Stimulated activated CD8-positive, alpha-beta memory T cell treated with anti-CD3 and anti-CD28 coated beads, Interleukin-15, amount 100 ng/mL, for 4 hours (primary cell): ENCODE measurements at regions not wholly inside any gene's neighbourhood (a gene's known extent, or its start where the extent isn't known, plus 50 kb on each side); places are given as distances from the start of the nearest gene placed in this dataset.

Experiments
- DNase-seq, 2 donors: peaks; one replicate each; pipeline ENCODE4 v3.0.0-alpha.2; 2020; ENCODE audit warnings: low read depth in 2 of 2

DNA sequence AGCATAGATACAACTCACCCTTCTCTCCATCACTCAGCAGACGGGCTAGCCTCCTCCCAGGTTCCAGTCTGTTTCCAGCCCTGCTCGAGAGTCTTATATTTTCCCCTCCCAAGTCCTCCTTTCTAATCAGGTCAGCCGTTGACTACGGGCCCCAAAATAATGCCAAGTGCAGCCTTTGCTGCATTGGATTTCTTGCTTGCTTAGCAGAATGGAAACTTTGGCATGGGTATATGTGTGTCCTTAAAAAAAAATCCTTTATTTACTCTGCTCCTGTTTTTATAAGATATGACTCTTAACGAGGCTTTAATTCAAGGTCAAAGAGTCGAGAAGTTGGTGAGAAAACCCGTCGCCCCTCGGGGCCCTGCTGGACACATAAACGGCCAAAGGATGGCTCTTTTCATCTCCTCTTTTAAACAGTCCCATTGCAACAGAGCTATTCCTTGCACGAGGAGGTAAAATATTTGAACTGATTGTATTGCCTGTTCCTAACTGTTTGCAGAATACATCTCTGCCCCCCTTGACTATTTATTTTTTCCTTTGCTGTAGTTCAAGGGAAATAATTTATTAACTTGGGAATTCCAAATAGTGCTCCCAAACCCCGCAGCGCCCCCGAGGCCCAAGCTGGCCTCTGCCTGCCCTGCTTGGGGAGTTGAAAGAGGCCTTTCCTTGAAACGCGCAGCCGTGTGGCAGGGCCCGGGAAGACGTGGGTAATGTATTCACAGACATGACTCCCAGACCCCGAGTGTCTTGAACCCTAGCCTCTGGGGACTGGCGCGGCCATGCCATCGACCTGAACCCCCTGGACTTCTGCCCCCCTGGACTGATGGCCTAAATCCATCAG is 156.5 kb upstream of the MYL2 start:
- no peak for DNase-seq

DNA sequence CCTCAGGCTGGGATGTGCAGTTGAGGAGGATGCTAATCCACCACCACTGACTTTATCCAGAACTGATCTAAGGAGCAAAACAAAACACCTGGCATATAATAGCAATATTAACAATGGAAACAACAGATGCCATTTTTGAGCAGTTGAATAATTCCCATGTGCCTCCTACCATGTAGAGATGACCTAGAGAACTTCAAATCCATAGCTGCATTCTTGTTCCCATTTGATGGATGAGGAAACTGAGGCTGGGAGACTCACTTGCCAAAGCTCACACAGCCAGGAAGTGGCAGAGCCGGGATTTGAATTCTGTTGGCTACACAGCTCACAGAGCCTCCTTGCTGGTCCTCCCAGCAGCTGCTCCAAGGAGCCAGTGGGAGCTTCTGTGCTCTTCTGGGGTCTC is 155.8 kb upstream of the MYL2 start:
- no peak for DNase-seq

DNA sequence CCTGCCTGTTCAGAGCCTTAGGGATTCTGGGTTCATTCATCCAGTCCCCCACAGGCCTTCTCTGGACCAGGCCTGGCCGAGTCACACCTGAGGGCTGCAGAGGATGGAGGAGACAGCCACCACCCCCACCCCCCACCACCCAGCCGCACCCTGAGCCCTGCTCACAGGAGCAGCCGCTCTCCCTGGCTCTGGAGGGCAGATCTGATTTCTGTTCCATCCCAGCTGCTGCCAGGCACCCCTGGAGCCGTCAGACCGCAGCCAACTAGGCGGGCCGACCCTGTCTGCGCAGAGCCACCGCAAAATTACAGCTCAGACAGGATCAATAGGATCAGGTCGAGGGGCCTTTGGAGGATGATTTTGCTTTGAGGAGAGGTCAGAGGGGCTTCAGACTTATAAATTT is 154.6 kb upstream of the MYL2 start:
- no peak for DNase-seq

- DNase-seq = no peak
Observed at GRCh38 chr12:111074559-111074958, 154.2 kb upstream of the MYL2 start.

GRCh38 chr12:111073370-111073769 is 153.0 kb upstream of the MYL2 start:
- no peak for DNase-seq

DNA sequence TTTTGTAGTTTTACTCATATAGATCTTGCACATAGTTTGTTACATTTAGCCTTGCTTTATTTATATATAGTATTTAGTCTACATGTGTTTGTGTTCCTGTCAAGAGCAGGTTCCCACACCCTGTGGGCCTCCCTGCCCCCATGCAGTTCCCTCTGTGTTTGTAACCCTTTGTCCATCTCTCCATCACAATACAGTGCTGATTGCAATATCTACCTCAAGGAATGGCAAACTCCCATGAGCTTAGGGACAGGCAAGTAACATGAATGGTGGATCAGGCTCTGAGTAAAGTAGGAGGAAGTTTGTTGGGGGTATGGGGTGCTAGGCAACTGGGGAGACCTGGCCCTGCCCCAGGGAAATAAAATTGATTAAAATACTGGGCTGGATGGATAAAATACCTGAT is 151.9 kb upstream of the MYL2 start:
- no peak for DNase-seq

DNA sequence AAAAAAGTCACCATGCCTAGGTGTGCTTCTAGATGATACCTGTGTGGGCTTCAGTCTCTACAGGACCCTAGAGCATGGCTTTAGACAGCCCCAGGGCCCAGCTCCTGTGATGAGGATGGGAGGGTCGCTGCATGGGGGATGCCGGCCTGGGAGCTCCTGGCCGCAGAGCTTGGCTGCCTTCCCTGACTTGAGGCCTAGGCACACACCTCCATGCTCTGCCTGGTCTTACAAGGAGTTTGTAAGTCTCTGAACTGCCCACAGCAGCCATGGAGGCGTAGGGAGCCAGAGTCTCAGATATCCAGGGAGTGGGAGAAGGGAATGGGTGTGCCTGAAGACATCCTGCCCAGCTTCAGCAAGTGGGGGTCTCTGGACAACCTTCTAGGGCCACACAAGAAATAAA is 149.5 kb upstream of the MYL2 start:
- no peak for DNase-seq

DNA sequence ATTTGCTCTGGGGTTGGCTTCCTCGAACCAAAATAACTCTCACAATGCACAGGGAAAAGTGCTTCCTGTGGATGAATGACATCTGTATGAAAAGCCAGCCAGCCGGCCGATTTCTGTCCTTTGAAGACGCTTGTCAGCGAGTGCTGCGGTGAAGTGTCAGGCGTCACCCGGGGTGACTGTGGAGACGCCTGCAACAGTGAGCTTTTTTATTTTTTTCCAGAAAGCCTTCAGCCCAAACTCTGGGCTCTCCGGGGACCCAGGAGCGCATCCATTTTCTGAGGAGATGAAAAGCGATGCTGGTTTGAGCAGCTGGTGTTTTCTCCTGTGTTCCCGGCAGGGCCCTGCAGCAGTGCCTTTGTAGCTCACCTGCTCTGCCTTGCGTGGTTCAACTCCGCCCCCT is 147.9 kb upstream of the MYL2 start:
- no peak for DNase-seq

GRCh38 chr12:111067498-111067897 is 147.1 kb upstream of the MYL2 start:
- no peak for DNase-seq

DNA sequence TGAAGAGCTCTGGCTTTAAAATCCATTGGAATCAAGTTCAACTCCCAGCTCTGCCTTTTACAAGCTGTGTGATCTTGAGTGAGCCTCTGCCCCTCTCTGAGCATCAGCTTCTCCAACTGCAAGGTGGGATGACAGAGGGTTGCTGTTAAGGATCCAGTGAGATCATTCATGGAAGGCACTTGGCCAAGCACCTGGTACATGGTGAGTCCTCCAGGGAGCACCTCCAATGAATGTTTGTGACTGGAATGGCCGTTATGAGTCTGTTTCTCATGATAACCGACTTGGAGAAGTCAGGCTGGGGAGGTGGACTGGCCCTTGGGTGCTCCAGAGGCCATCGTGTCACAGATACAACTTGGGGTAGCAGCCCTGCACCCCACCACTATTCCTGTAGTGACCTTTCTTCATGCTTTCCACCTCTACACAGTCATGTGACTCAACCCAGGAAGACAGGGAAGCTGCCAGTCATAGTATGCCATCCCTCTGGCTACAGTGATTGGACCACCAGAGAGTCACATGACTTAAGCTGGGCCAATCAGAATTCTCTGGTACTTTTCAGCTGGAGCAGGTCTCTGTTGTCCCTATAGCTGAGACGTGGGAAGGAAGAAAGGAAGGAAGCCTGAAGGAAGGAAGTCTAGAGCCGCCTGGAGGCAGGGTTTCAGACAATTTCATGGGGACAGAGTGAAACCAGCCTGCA is 146.5 kb upstream of the MYL2 start:
- DNase-seq = no peak

DNA sequence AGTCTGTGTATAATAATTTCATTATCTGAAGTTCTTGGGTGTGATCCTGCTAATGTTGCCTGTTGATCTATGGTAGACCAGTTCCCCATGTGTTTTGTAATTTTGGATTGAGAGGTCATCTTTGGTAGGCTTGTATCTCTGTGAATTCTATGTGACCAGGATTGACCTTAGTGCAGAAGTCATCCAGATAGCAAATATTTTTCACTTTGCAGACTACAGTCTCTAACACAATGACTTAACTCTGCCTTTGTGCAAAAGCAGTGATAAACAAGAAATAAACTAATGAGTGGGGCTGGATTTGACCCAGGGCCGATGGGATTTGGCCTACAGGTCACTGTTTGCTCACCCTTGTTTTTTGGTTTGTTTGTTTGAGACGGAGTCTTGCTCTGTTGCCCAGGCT is 144.6 kb upstream of the MYL2 start:
- DNase-seq = no peak

DNA sequence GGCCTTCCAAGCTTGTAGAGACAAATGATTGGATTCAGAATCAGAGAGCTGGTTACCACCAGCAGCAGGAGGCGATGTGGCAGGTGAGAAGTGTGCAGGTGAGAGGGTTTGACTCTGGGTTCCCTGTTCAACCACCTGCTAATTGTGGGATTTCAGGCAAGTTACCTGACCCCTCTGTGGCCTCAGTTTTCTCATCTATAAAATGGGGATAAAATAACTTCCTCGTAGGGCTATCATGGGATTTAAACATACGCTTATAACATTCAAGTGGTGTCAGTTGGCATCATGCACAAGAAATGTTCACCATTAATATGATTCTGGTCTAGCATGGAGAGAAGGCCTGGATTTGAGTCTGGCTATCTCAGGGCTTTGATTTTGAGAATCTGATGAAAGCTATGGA is 143.8 kb upstream of the MYL2 start:
- DNase-seq = no peak

DNA sequence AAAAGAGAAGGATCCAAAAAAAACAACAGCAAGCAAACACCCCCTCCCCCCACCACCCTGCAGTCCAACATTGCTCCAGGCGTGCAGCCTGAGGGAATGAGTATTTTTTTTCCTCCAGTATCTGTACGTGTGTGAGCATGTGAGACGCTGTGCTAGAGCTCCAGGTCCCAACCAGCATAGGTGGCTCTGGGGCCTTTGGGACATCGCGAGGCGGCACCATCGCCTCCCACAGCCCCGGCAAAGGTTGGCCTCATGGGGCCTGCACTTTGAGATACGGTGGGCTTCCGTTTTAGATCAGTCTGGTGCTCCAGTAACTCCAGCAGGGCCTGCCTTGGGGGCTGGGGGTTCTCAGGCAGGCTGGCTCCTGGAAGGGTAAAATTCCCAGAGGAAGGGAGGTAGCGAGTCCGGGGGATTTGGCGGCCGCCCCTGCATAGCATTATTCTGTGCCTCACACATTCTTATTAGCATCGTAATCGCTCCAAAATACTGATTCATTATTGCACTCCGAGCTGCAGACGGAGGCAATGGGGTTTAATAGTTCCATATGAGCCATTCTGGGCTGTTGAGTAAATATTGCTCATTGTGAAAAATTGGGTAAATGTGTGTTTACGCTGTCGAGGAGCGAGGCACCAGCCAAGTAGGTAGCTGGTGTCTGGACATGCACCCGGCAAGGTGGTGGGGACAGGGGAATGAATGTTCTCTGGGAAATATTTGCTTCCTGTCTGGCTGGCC is 143.1 kb upstream of the MYL2 start:
- DNase-seq = no peak

DNA sequence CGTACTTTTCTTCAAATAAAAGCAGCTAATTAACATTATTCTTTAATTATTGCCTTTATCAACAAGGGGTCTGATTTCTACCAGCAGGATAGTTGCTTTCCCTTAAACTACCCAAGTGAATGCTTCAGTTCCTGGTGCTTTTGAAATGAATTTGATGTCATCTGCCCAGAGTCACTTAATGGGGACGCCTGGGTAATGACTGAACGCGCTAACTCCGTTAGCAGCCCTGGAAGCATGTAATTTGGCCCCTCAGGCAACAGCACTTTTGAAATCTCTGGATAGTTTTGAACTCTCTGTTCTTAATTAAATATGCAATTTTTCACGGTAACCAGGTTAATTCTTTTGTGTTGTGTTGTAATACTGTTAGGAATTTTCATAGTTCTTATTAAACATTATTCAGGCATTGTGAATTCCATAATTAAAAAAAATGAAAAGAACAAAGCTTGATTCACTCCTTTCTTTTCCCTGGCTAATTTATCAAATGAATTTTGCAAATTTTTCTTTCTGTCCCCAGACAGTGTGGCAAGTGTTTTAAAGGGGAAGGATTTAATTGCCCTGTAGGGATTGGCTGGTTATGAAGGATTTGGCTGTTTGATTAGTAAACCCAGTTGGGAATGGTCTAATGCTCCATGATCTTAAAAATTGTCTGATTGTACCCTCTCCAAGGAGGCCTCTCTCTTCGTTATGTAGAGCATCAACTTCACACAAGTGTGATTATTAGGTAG is 137.5 kb upstream of the MYL2 start:
- no peak for DNase-seq

DNA sequence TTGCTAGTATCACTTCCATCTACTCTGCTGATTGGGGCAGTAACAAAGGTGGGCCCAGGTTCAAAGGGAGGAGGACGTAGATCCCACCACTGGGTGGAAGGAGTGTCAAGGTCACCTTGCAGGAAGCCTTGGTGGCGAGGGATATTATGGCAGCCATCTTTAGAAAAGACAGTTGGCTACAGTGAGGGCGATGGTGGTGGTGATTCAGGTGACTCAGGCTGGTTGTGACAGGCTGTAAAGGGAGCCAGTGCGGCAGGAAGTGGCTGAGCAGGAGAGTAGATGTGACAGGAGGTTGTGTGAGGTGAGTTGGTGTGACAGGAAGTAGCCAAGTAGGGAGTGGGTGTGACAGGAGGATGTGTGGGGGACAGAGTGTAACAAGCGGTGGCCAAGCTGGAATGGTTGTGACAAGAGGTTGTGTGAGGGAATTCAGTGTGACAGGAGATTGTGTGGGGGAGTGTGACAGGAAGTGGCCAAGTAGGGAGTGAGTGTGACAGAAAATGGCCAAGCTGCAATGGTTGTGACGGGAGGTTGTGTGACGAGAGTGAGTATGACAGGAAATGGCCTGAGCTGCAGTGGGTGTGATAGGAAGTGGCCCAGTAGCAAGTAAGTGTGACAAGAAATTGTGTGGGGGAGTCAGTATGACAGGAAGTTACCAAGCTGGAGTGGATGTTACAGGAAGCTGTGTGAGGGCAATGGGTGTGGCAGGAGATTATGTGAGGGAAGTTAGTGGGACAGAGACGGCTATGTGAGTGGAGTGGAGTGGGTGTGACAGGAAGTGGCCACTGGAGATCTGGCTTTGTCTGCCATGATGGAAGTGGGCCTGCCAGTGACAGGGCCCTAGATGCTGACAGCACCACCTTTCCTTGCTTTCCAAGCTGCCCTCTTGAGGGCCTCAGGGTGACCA is 136.5 kb upstream of the MYL2 start:
- peak; percentile 27 to 60 for DNase-seq

GRCh38 chr12:111055181-111055880 is 135.0 kb upstream of the MYL2 start:
- DNase-seq = no peak

DNA sequence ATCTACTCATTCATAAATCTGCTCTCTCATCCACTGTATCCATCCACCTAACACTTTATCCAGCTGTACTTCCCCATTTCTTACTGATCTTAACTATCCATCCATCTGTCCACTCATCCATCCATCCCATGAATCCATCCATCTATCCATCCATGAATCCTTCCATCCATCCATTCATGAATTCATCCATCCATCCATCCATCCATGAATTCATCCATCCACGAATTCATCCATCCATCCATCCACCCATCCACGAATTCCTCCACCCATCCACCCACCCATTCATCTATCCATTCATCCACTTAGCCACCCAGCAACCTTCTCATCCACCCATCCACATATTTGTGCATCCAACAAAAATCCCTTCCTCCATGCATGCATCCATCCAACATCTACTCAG is 128.6 kb upstream of the MYL2 start:
- DNase-seq = no peak

DNA sequence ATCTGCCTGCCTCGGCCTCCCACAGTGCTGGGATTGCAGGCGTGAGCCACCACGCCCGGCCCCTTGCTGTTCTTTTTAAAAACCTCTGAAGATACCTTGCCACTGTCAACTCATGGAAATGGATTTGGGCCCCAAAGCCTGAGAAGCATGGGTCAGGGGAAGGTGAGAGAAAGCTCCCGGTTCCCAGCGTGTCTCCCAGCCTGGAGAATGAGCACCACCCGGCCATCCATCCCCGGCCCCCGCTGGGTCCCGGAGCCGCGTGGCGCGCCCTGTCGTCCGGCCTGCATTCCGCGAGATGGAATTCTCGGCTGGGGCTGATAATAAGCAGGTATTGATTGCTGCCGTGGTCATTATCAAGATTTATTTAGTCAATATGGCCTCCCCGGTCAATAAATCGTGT is 126.5 kb upstream of the MYL2 start:
- DNase-seq = no peak

DNA sequence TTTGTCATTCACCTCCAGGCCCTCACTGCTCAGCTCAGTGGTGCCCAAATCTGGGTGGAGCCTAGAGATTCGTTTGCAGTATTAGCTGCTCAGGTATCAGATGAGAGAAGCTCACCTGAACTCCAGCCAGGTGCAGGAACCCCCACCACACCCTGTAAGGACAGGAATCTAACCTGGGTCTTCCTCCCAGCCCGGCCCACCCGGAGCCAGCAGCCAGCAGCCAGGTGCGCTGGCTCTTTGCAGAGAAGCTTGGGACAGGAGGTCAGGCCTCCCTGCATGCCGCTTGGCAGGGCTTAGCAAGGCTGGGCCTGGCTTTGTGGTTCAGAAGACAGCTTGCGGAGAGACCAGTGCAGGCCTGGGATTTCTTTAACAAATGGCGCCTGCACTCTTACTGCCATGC is 125.6 kb upstream of the MYL2 start:
- no peak for DNase-seq

DNA sequence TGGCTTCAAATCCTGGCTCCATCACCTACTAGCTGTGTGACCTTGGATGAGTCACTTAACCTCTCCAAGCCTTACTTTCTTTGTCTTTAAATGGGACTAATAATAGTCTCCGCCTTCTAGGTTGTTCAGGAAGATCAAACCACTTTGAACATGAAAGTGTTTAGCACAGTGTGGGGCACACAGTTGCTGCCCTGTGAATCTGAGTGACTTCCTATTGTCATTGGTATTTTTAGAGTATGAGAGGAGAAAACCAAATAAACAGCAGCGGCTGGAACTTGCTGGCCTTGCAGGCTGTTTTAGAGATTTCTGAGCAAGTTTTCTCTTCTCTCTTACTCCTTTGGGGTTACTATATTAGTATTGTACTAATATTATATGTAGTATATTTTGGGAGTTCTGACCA is 120.7 kb upstream of the MYL2 start:
- no peak for DNase-seq
